ENCODE measurements at regions not wholly inside any gene's neighbourhood (a gene's known extent, or its start where the extent isn't known, plus 50 kb on each side); places are given as distances from the start of the nearest gene placed in this dataset.

DNA sequence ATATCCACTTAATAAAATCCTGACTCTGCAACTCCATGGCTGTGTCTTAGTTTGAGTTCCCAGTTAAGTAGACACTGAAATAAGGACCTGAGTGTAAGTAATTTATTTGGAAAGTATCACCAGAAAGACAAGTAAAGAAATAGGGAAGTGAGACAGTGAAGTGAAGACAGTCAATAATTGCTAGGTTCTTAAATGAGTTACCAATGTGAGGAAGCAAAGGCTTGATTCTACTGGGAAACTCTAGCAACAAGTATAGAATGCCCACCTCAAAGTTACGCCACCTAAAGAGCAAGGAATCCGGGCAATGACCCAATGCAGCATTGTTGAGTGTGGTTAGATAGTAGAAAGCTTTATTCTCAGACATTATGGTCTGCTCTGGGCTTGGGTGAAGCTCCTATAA, 383.9 kb downstream of the TLR4 start:
- no peak for DNase-seq

DNA sequence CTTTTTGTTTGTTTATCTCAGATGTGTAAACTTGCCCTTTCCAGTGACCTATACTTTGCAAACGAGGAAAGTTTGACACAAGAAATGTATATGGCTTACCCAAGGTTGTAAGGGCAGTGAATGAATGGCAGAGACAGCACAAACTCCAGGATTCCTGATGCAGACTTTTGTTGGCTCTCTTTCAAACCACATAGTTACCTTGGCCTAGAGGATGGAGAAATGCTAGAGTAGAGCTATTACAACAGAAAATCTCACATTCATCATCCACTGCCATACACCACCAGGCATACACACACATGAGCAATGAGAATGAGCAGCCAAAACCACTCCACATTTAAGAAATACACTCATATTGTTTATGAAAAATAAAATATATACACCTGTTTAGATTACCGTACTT, 387.0 kb downstream of the TLR4 start:
- no peak for DNase-seq

DNA sequence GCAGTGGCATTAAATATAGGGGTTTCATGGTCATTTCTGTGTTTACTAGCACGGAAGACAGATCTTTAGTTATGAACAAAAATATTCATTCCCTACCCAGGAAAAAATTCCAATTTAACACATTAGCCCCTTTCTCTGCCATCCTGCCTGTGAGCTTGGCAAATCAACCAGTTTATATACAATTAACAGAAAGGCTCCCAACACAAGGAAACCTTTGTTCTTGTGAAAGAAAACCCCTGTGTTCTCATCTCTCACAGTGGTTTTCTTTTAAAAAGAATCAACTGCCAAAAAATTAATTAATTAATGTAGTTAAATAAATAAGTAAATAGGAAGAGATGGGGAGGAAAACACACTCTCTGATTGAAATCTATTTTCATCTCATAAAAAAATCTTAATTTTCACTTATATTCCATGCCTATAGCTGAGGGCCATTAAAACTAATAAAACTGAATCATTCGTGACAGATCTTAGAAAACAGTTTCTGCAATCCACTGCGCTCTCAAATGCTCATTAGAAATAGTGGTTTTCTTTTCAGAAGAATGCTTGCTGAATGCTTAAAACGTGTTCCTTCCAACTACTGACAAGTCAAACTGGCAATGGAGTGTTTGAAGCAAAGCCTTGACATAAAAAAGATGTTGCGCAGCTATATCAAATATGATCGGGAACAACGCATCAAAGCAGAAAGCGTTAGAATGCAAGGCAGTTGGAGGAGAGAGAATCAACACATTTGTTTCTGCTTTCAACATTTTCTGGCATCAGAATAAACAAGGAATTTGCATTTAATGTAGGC, 387.7 kb downstream of the TLR4 start:
- DNase-seq = no peak

DNA sequence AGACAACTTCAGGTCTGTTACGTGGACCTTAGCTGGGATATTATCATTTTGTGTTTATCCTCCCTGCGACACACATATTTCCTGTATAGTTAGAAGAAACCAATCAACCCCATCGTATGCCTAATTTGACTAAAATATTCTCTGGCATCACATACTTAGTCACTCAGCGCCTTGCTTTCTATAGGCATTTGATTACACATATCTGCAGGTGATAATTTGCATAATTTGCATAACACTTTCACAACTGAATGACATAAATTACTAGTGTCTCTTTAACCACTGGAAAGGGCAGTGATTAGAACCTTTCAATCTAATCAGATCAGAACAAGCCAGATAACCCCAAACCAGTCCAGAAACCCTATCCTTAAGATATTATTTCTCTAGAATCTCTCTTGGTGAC, 390.2 kb downstream of the TLR4 start:
- DNase-seq = no peak

DNA sequence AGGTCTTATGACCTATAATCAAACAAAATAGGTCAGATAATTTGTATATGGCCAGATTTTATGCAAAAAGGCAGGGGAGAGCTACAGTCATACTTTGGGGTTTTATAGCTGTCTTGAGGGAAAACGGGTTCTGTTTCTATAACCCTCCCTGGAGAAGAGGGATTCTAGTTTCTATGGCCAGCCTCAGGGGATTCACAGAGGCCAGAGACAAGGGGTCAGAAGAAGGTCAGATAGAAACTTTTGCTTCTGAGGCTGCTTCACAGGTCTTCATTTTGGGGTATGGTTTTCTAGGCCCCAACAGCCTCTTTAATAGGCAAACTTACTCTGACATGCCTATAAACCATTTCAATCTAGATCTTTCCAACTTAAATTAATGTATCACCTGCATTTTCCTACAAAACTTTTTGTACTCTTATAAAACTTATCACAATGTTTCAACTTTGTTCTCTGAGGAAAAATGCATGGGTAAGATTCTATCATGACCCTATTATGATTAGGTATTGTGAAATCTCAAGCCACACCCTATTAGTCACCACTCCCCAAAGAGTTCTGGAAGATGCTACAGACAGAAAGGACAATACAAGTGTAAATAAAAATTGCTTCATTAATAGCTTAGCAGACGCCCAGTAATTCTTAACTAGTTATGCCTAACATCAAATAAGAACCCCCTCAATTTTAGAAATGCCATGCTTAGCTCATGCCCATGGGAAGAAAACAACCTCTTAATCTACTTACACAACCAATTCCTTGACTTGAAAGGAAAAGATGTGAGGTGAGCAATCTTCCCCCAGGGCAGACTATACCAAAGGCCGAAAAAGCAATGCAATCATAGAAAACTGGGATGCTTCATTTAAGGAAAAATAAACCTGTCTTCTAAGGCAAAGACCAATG, 396.6 kb downstream of the TLR4 start:
- no peak for DNase-seq

DNA sequence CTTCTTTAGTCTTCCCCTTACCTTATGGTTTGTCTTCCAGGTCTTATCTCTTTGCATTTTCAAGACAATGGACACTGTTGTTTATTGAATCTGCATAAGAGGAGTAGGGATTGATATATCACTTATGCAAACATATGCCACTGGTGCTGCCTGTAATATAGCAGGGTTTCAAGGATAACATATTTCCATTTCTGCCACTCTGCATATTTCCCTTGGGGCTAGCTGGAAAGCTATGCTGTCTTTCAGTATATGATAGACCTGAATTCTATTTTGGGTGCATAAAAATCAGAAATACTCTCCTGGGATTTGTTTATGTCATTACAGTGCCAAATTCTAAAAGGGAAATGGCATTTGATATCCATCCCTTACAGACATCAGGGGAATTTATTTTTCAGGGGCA, 400.2 kb downstream of the TLR4 start:
- DNase-seq = no peak

DNA sequence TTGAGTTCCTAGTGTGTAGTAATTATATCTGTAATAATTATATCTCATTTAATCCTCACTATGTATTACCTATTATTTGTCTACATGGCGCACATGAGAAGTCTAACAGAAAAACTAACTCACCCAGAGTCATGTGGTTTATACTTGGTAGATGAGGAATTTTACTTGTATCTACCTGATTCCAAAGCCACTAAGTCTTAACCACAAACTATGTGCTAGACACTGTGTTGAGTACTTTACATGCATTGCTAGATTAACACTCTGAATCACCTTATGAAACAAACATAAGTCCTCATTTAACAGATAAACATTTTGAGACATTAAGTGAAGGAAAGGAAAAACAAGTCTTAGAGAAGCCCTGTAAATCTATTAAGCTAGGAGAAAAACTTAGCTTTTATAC, 404.8 kb downstream of the TLR4 start:
- DNase-seq = no peak

DNA sequence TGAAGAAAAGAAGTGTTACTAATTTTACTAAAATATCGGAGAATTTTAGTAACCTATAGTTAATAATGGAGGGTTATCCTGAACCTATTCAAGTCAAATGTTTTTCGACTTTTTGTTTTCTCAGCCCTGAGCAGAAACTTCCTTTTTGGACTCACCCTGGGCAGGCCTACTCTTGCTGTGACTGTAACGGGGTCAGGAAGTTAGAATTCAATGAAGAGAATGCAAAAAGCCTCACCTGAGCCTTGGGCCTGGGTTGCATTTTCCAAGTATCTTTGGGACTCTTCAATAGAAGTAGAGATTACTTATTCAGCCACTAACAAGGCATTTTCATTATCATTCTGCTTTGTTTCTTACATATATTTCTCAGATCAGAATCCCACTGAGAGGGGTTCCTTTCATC, 405.3 kb downstream of the TLR4 start:
- no peak for DNase-seq

DNA sequence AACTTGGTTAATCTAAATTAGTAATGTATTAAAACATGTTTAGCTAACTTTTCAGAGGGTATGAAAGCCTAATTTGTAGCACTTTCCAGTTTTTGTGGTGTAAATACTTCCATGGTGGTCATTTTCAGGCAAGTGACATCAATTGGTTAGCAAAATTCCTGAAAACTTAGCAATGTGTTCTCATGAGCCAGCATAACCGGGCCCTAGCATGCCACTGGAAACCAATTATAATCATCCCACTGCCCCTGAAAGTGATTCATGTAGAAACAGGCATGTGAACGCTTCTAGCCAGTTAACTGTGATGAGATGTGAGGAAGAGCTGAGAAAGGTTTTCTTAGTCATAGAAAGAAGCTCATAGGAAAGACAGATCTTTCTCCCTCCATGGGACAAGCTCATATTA, 417.2 kb downstream of the TLR4 start:
- no peak for DNase-seq

DNA sequence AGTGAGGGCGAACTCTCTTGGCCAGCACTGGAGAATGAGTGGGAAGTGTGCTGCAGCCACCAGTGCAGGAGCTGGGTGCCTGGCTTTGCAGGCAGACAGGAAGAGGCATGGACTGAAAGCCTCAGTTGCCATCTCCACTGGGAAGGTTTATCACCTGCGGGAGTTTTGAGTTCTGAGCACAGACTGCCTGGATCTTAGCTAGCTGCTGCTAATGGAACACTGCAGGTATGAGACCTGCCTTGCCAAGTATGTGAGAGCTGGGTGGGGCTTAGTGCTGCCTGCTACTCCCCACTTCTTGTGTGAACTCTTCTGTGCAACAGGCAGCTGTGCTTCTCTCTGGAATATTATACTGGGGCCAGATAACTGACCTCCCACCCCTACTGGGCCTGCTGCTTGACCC, 424.1 kb downstream of the TLR4 start:
- DNase-seq = no peak

DNA sequence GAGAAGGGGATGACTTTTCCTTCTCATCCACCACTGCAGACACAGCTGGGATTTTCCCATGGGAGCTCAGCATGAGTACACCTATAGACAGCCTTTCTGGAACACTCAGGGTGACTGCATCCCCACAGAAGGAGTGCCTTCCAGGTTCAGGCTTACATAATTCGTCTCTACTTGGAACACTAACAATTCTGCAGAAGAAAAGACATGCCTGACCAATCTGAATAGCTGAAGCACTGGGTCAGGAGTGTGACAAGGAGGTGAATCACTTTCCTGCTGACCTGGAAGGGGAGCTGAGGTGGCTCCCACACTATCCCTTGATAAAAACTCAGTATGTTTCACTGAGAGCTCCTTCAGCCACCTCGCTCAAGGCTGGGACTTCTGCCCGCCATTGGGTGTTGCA, 425.3 kb downstream of the TLR4 start:
- DNase-seq = no peak

DNA sequence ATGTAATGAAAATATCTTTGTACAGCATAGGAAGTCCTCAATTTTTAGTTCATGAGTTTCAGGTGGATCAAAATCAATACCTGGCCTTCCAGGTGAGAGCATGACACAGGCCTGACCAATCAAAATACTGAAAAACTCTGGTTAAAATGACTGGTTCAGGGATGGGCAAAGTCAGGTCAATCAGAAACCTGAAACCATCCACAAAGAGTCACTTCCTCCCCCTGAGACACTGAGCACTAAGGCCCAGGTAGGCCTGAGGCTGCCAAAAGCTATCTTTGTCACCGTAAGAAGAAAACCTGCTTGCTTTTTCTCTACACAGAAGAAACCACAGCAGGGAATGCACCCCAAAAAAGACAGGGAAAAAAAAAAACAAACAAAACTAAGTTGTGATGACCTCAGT, 444.8 kb downstream of the TLR4 start:
- no peak for DNase-seq

DNA sequence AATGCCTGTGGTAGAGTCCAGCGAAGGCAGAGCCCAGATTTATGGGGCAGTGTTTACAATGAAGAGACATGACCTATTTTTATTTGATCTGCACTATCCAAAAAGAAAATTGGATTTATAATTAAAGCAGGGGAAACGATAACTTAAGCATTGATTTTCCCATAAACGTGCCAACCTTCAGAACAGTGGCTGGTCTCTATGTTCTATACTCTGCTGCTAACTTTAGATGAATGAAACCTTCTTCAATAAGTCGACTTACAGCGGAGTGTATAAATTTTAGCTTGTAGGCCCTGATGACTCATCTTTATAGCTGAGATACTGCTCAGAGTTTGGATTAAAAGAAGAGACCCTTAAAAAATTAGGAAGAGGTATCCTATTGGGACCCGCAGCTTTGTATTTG, 452.6 kb downstream of the TLR4 start:
- no peak for DNase-seq

DNA sequence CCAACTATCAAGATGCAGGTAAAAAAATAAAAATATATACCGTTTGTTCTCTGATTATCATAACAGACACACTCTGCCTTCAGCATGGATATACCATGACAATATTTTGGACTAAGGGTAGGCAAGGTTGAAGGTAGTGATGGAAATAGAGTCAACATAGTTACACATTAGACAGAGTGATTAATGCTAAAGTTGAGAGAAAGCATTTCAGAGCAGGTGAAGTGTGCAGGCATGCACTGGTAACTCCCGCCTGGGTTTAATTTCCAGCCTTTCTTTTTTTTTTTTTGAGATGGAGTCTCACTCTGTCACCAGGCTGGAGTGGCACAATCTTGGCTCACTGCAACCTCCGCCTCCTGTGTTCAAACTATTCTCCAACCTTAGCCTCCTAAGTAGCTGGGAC, 458.5 kb downstream of the TLR4 start:
- no peak for DNase-seq

DNA sequence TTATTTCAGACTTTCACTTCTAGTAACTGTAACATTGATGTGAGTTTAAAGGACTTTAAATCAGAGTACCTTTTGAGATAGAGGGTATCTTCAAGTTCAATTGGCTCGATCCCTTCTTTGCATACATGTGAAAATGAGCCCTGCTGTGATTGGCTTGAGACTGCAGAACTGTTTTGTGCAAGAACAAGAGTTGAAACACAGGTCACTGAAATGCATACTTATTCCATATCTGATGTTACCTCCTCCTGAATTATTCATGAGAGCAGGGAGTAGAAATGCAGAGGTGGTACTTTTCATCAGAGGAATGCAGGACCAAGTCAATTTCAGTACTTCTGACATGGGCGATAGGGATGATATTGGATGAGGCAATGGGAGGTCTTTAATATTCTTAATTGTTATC, 459.5 kb downstream of the TLR4 start:
- DNase-seq = no peak

DNA sequence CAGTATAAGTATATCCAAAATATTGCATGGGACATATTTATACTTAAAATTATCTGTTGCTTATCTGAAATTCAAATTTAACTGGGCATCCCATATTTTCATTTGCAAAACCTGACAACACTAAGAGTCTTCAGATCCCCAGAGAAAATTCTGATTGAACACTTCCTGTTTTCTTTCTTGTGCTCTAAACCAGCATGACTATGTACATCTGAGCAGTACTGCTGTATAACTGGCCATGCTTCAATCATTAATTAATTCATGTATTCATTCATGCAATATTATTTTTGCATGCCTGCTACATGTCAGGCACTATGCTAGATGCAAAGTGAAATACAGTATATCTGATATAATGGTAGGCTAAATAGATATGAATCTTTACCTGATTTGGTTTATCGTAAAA, 461.2 kb downstream of the TLR4 start:
- no peak for DNase-seq

DNA sequence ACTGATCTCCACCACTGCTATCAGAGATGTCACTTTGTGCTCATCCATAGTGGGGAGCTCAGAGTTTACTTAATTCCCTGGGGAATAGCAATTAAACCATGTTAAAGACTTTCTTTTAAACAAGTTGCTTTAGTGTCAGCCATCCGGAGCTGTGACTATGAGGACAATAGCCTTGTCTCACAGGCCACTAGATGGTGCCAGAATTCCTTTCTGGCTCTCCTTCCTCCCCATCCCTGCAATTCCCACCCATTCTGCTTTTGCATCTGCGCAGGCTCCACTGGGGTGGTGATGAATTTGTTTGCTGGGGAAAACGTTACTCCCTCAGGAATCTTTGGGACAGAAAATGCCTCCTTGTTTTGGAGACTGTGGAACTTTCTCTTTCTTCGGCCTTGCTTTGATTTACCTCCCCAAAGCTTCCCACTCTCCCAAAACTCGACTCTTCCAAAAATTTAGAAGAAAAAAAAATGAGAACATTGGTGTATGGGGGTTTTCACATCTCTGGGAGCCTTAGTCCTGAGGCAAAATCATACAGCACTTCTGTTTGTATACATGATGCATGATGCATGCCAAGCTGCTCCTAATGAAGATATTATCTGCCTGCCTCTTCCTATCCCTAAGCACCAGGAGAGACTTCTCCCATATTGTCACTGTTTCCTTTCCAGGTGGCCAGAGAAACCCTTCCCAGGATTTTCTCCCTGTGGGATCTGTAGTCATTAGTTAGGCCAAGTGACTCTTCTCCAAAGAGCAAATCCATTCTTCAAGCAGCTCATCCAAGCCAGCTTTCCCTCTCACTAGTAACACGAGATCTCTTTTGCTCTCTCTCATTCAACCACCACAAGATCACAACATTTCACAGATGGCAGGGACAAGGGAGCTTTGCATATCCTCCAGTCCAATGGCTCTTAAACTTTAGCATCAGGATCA, 466.1 kb downstream of the TLR4 start:
- peak; percentile 20 for DNase-seq

DNA sequence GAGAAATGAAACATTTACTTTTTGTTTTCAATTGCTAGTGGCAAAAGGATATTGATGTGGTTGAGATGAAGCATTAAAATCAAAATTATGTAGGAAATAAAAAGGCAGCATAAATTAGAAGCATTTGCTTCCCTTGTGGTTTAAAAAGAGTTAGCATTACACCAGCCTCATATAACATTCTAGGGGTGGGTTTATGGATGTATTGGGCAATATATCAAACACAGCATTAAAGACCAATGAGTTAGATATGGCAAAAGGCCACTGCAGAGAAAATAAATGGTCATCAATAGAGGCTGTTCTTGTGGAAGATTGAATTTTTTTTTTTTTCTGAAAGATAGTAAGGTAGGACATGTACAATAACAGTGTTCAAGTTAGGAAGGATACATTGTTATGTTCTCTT, 473.0 kb downstream of the TLR4 start:
- no peak for DNase-seq

DNA sequence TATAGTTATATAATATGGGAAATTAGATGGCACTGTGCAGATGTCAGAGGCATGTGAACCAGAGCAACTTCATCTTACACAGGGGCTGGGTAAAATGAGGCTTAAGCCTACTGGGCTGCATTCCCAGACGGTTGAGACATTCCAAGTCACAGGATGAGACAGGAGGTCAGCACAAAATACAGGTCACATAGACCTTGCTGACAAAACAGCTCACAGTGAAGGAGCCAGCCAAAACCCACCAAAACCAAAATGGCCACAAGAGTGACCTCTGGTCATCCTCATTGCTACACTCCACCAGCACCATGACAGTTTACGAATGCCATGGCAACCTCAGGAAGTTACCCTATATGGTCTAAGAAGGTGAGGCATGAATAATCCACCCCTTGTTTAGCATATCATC, 479.4 kb downstream of the TLR4 start:
- DNase-seq = no peak

DNA sequence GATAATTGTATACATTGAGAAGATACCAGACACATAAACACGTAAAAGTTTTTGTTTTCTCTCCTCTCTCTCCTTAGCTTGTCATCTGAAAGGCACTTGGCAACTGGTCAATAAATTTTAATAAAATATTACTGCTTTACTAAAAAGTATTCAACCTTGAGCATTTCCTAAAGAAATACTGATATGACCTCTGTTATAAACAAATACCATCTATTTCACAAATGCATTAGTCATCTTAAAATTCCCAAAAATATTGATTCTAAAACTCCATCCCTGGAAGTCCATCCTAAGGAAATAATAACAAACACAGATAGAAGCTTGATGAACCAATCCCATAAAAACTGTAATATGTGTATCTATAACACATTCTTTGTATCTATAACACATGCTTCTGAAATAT, 483.2 kb downstream of the TLR4 start:
- DNase-seq = no peak

DNA sequence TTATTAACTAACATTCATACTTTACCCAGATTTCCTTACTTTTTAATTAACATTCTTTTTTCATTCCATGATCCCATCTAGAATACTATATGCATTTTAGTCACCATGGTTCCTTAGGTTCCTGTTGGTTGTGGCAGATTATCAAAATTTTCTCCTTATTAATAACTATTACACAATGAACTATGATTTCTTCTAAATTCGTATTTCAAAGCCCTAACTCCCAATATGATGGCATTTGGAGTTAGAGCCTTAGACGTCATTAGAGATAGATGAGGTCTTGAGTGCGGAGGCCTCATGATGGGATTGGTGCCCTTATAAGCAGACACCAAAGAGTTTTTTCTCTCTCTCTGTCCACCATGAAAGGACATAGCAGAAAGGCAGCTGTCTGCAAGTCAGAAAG, 485.4 kb downstream of the TLR4 start:
- no peak for DNase-seq

DNA sequence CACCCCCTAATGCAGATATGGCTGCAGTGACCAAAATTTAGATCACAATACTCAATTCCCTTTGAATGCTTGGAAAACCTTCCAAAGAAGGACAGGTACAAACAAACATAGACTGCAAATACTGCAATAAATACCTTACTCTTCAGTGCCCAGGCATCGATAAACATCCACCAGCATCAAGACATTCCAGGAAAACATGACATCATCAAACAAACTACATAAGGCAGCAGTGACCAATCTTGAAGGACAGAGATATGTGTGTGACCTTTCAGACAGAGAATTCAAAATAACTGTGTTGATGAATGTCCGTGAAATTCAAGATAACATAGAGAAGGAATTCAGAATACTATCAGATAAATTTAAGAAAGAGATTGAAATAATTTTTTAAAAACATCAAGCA, 488.6 kb downstream of the TLR4 start:
- no peak for DNase-seq

DNA sequence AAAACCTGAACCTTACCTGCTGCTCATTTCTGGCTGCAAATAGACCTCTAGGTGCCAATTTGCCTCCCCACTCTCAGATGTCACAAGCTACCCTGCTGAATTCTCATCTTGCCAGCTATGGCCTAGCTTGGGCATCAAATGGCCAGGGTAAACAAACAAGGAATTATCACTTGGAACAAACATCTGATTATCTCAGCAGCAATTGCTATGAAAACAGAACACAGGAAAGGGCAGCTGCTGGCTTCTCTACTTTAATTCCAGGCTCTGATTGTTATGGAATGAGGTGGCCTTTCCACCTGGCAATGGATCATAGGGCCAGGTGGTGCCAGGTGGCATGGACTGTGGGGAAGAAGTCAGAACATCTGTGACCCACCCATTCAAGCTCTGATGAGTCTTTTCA, 505.1 kb downstream of the TLR4 start:
- no peak for DNase-seq
